RWPE2 (cell line): ENCODE measurements at regions not wholly inside any gene's neighbourhood (a gene's known extent, or its start where the extent isn't known, plus 50 kb on each side); places are given as distances from the start of the nearest gene placed in this dataset.

Source experiments
- ATAC-seq: fragments of 200-7000 bp; cut with Tn5 transposase; 3 replicates; pipeline ENCODE4 v1.9.1; 2021; ENCODE audit warnings: low read depth
- DNase-seq: peaks from one replicate; pipeline ENCODE4 v3.0.0-alpha.2; 2020; ENCODE audit warnings: low spot score
- H3K27ac ChIP-seq: fragments of 450-650 bp; 2 replicates; pipeline ENCODE4 v1.5.1; 2017; ENCODE audit warnings: mild to moderate bottlenecking; ENCODE audit not compliant: poor library complexity, severe bottlenecking
- H3K27me3 ChIP-seq: fragments of 250-450 bp; sonication (Bioruptor Pico); 2 replicates; pipeline ENCODE4 v1.5.1; 2021; ENCODE audit warnings: mild to moderate bottlenecking, moderate library complexity; ENCODE audit not compliant: insufficient read depth, poor library complexity, severe bottlenecking
- H3K36me3 ChIP-seq: fragments of 250-450 bp; sonication (Bioruptor Pico); 2 replicates; pipeline ENCODE4 v1.5.1; 2020; ENCODE audit warnings: low read depth, mild to moderate bottlenecking, moderate library complexity
- H3K4me1 ChIP-seq: fragments of 250-450 bp; sonication (Bioruptor Pico); 2 replicates; pipeline ENCODE4 v1.5.1; 2021; ENCODE audit warnings: mild to moderate bottlenecking, moderate library complexity; ENCODE audit not compliant: insufficient read depth, poor library complexity, severe bottlenecking
- H3K4me3 ChIP-seq: fragments of 250-450 bp; sonication (Bioruptor Pico); 2 replicates; pipeline ENCODE4 v1.5.1; 2021; ENCODE audit warnings: mild to moderate bottlenecking, moderate library complexity; ENCODE audit not compliant: severe bottlenecking
- H3K9me3 ChIP-seq: fragments of 250-450 bp; sonication (Bioruptor Pico); 2 replicates; pipeline ENCODE4 v1.5.1; 2021; ENCODE audit warnings: mild to moderate bottlenecking, moderate library complexity; ENCODE audit not compliant: severe bottlenecking
- TF ChIP-seq, protein P1 (sequence below): fragments of 450-650 bp; IDR thresholded peaks from one replicate; pipeline ENCODE4 v1.5.1; 2017; ENCODE audit warnings: mild to moderate bottlenecking, moderate library complexity; ENCODE audit not compliant: poor library complexity, severe bottlenecking

DNA sequence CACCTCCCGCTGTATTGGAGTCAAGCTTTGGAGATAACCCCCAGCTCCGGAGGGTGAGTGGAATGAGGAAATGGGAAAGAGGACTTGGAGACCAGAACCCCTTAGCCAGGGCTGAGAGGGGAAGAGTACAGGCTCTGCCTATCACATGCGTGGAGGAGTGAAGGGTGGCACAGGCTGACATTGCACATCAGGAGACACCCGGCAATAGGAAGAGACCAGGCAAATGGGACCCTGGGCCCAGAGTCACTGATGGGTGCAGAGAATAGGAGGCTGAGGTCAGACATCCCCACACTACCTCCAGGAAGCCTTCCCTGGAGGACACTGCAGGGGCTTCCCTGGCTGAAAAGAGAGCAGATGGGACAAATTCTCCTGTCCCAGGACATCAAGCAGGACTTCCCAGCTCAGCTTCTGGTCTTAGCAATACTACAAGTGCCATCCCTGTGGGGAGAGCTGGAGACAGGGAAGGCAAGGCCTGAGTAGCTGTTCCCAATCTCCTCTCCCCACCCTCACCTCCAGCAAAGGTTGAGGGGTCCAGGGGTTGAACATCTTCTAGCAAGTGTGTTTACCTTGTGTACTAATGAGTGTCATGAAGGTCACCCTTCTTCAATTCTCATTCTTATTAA lies 160.7 kb downstream of the BUD13 start:
- ATAC-seq (no peak), DNase-seq (no peak)
- H3K4me3 ChIP-seq = no peak overlapping the region
- H3K27ac ChIP-seq = no peak overlapping the region
- no peaks in the 10 kb centered on the region for H3K4me1 ChIP-seq
- no peaks in the 10 kb centered on the region for H3K9me3 ChIP-seq
- no peaks in the 10 kb centered on the region for H3K27me3 ChIP-seq
- no peaks in the 10 kb centered on the region for H3K36me3 ChIP-seq
- TF ChIP-seq, protein P1, sequence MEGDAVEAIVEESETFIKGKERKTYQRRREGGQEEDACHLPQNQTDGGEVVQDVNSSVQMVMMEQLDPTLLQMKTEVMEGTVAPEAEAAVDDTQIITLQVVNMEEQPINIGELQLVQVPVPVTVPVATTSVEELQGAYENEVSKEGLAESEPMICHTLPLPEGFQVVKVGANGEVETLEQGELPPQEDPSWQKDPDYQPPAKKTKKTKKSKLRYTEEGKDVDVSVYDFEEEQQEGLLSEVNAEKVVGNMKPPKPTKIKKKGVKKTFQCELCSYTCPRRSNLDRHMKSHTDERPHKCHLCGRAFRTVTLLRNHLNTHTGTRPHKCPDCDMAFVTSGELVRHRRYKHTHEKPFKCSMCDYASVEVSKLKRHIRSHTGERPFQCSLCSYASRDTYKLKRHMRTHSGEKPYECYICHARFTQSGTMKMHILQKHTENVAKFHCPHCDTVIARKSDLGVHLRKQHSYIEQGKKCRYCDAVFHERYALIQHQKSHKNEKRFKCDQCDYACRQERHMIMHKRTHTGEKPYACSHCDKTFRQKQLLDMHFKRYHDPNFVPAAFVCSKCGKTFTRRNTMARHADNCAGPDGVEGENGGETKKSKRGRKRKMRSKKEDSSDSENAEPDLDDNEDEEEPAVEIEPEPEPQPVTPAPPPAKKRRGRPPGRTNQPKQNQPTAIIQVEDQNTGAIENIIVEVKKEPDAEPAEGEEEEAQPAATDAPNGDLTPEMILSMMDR = no peak

DNA sequence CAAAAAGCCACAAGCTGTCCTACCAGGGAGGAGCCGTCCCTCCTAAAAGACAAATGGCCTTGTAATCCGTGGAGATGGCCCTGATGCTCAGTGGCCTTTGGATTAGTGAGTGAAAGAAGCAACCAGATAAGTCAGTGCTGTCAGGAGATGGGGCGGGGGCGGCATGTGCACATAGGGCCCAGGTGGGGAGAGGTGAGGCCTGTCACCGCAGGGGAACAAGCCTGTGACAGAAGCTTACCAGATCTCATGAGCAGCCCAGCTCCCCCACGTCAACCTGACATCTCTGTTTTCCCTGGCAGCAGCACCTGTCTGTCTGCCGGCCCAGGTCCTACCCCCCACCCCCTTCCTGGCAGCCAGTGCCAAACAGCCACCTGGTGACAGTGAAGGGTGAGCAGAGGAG lies 162.6 kb downstream of the BUD13 start:
- Histone ChIP-seq H3K4me3 (no peak overlapping the region), H3K27ac (no peak overlapping the region), H3K4me1 (no peaks in the 10 kb centered on the region), H3K36me3 (no peaks in the 10 kb centered on the region), H3K27me3 (no peaks in the 10 kb centered on the region), H3K9me3 (no peaks in the 10 kb centered on the region)
- TF ChIP-seq, protein P1 = no peak
- ATAC-seq = no peak
- DNase-seq = no peak

DNA sequence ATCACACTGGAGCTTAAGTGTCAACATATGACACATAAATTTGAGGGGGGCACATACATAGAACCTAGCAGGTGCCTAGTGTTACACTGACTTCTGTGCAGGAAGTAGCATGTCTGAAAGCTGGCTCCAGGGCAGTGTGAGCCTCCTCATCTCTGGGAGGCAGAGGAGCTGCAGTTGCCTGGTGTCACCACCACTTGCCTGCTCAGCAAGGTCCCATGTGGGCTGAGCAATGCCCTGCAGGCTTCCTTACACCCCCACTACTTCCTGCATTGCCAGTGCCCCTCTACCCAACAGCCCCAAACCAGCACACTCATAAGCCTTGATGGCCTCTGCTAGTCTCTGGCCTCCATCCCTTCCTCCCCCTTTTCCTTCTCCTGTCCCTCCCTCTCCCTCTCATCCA lies 165.8 kb downstream of the BUD13 start:
- no peaks in the 10 kb centered on the region for H3K4me1 ChIP-seq
- DNase-seq (no peak), ATAC-seq (no peak)
- TF ChIP-seq, protein P1 = no peak
- no peak overlapping the region for H3K27ac ChIP-seq
- no peak overlapping the region for H3K4me3 ChIP-seq
- no peaks in the 10 kb centered on the region for H3K9me3 ChIP-seq
- H3K36me3 ChIP-seq = no peaks in the 10 kb centered on the region
- no peaks in the 10 kb centered on the region for H3K27me3 ChIP-seq

DNA sequence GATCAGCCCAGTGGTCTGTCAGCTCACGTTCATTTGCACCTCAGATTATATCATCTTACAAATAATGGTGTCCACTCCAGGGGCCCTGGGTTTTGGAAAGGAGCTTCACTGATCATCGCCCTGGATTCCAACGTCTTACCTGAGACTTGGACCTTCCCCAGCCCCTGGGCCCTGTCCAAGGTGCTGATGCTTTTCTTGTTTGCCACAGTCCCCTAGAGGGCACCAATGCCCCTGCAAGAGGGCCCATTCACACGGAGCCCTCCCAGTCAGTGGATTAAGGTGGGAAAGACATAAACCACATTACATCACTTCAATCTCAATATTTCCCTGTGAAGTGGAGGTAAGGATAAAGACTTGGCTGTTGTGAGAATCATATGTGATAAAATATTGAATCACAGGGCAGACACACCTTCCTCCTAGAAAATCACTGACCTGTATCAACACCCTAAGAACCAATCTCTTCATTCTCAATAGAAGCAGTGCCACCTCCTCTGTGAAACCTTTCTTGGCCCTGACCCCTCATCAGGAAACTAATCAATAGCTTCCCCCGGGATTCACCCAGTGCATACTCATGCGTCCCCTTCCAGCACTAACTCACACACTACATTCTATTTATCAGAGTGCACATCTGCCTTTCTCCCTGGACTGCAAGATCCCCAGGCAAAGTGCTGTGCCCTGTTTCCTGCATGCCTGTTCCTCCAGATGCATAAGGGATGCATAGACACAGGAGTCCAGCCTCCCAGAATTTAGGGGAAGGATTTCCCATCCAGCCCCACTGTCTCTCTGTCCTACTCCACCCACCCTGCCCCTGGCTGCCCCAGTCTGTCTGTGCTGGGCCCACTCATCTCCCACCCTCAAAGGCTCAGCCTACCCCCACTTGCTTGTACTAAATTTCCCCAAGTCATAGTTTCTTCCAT lies 167.0 kb downstream of the BUD13 start:
- H3K27ac ChIP-seq = no peak overlapping the region
- no peaks in the 10 kb centered on the region for H3K9me3 ChIP-seq
- TF ChIP-seq, protein P1 = peak; percentile 49
- no peaks in the 10 kb centered on the region for H3K27me3 ChIP-seq
- no peaks in the 10 kb centered on the region for H3K36me3 ChIP-seq
- ATAC-seq = 0 out of 3 replicates have a peak, but pooled peaks have one; percentile 68
- no peak for DNase-seq
- no peaks in the 10 kb centered on the region for H3K4me1 ChIP-seq
- no peak overlapping the region for H3K4me3 ChIP-seq
